H54 (cell line): ENCODE measurements at regions not wholly inside any gene's neighbourhood (a gene's known extent, or its start where the extent isn't known, plus 50 kb on each side); places are given as distances from the start of the nearest gene placed in this dataset.
"Not testable (repeated sequence)": the region's sequence is repeated elsewhere in the genome, so short reads cannot be mapped to it uniquely, and the experiment has no call there.

Experiments
- DNase-seq: peaks from one replicate; pipeline ENCODE4 v3.0.0; 2011; ENCODE audit warnings: low spot score, mixed read lengths; ENCODE audit not compliant: insufficient read length
- FAIRE-seq: peaks from 3 replicates; lab custom pipeline; 2011; peaks lifted over from hg19 to GRCh38; lab: Jason Lieb, UNC
- POLR2A ChIP-seq: IDR thresholded peaks from 2 replicates; pipeline ENCODE4 v1.6.1; 2011; ENCODE audit warnings: low read depth, mild to moderate bottlenecking, low read length

- no peak for FAIRE-seq
- DNase-seq, result no peak
- no peak for TF ChIP-seq POLR2A
Observed at GRCh38 chr6:27542485-27542884, 69.6 kb upstream of the ZNF184 start.

- TF ChIP-seq POLR2A, result no peak
- no peak for FAIRE-seq
- no peak for DNase-seq
Observed at GRCh38 chr6:27541933-27542297, 69.0 kb upstream of the ZNF184 start.

- DNase-seq (no peak), FAIRE-seq (peak; percentile 89)
- no peak for TF ChIP-seq POLR2A
Observed at GRCh38 chr6:27541212-27541932, 68.5 kb upstream of the ZNF184 start.

- no peak for TF ChIP-seq POLR2A
- no peak for DNase-seq
- no peak for FAIRE-seq
Observed at GRCh38 chr6:27539551-27539950, 66.6 kb upstream of the ZNF184 start.

- no peak for TF ChIP-seq POLR2A
- FAIRE-seq (peak; percentile 95), DNase-seq (no peak)
Observed at GRCh38 chr6:27532820-27533538, 60.1 kb upstream of the ZNF184 start.

- TF ChIP-seq POLR2A, result no peak
- FAIRE-seq (peak; percentile 83), DNase-seq (no peak)
Observed at GRCh38 chr6:27531772-27532459, 59.0 kb upstream of the ZNF184 start.

- DNase-seq, FAIRE-seq: not testable (repeated sequence)
Observed at GRCh38 chr6:27529796-27530195, 56.9 kb upstream of the ZNF184 start.

- no peak for DNase-seq
- no peak for TF ChIP-seq POLR2A
- no peak for FAIRE-seq
Observed at GRCh38 chr6:27528714-27529113, 55.8 kb upstream of the ZNF184 start.
